A673 (cell line): ENCODE measurements at regions not wholly inside any gene's neighbourhood (a gene's known extent, or its start where the extent isn't known, plus 50 kb on each side); places are given as distances from the start of the nearest gene placed in this dataset.

Experiments
- CTCF ChIP-seq: fragments of 300-800, 200-600 bp; sonication (generic); conservative IDR thresholded peaks from 2 replicates; pipeline ENCODE4 v1.5.1; 2017; ENCODE audit warnings: low read depth, mild to moderate bottlenecking, antibody characterized with exemption, low read length, moderate library complexity, mixed read lengths
- EZH2 ChIP-seq: fragments of 200-600 bp; sonication (generic); IDR thresholded peaks from 2 replicates; pipeline ENCODE4 v1.6.1; 2017; ENCODE audit warnings: borderline replicate concordance, low read depth, mild to moderate bottlenecking, mixed read lengths, antibody characterized with exemption, low read length; ENCODE audit not compliant: poor library complexity, severe bottlenecking

- TF ChIP-seq CTCF (no peak), EZH2 (no peak)
Observed at GRCh38 chr3:104368760-104369159, 997.9 kb upstream of the ALCAM start.
